OCI-LY1 (cell line): ENCODE measurements at regions not wholly inside any gene's neighbourhood (a gene's known extent, or its start where the extent isn't known, plus 50 kb on each side); places are given as distances from the start of the nearest gene placed in this dataset.

Experiments used
- H2AFZ ChIP-seq: fragments of 200-600 bp; sonication (generic), shearing (Covaris generic); 2 replicates; pipeline ENCODE4 v1.6.0; 2014; ENCODE audit warnings: antibody characterized with exemption, mild to moderate bottlenecking, low read length
- H3F3A ChIP-seq: fragments of 200-600 bp; sonication (generic), shearing (Covaris generic); 2 replicates; pipeline ENCODE4 v1.6.0; 2014; ENCODE audit warnings: mild to moderate bottlenecking, antibody characterized with exemption, low read length, moderate library complexity; ENCODE audit not compliant: insufficient read depth
- H3K27ac ChIP-seq: fragments of 200-600 bp; sonication (generic); 2 replicates; pipeline ENCODE4 v1.5.1; 2014; ENCODE audit warnings: low read length, mixed run types, mild to moderate bottlenecking, low read depth; ENCODE audit not compliant: poor library complexity, severe bottlenecking
- H3K27me3 ChIP-seq: fragments of 200-600 bp; sonication (generic); 2 replicates; pipeline ENCODE4 v1.6.0; 2014; ENCODE audit warnings: antibody characterized with exemption, mild to moderate bottlenecking, low read length, moderate library complexity; ENCODE audit not compliant: insufficient read depth
- H3K36me3 ChIP-seq: fragments of 200-600 bp; sonication (generic); 2 replicates; pipeline ENCODE4 v1.6.1; 2014; ENCODE audit warnings: mild to moderate bottlenecking, antibody characterized with exemption, low read length, moderate library complexity, mixed read lengths; ENCODE audit not compliant: insufficient read depth
- H3K4me1 ChIP-seq: fragments of 200-600 bp; sonication (generic); 2 replicates; pipeline ENCODE4 v1.5.1; 2014; ENCODE audit warnings: mild to moderate bottlenecking, low read length, moderate library complexity; ENCODE audit not compliant: insufficient read depth, severe bottlenecking
- H3K4me2 ChIP-seq: fragments of 200-600 bp; sonication (generic), shearing (Covaris generic); 2 replicates; pipeline ENCODE4 v1.6.1; 2014; ENCODE audit warnings: low read length
- H3K4me3 ChIP-seq: fragments of 200-600 bp; sonication (generic); 2 replicates; pipeline ENCODE4 v1.5.1; 2014; ENCODE audit warnings: low read length, low read depth, mild to moderate bottlenecking, mixed read lengths; ENCODE audit not compliant: poor library complexity, severe bottlenecking
- H3K79me2 ChIP-seq: fragments of 200-600 bp; shearing (Covaris generic); 2 replicates; pipeline ENCODE4 v1.6.1; 2016; ENCODE audit warnings: mixed run types, low read length, mixed read lengths; ENCODE audit not compliant: insufficient read depth
- H3K9ac ChIP-seq: fragments of 200-600 bp; sonication (generic), shearing (Covaris generic); 2 replicates; pipeline ENCODE4 v1.6.1; 2014; ENCODE audit warnings: mild to moderate bottlenecking, low read length, mixed read lengths
- H3K9me2 ChIP-seq: fragments of 200-600 bp; sonication (generic), shearing (Covaris generic); 2 replicates; pipeline ENCODE4 v1.6.1; 2014; ENCODE audit warnings: low read depth, mild to moderate bottlenecking, low read length, mixed read lengths
- H3K9me3 ChIP-seq: fragments of 200-600 bp; shearing (Covaris generic); 2 replicates; pipeline ENCODE4 v1.6.1; 2014; ENCODE audit warnings: low read length, mixed read lengths
- H4K20me1 ChIP-seq: fragments of 200-600 bp; sonication (generic), shearing (Covaris generic); 2 replicates; pipeline ENCODE4 v1.6.0; 2016; ENCODE audit warnings: mild to moderate bottlenecking, low read length; ENCODE audit not compliant: insufficient read depth
- EZH2 ChIP-seq: fragments of 200-600 bp; sonication (generic), shearing (Covaris generic); IDR thresholded peaks from 2 replicates; pipeline ENCODE4 v1.8.0; 2017; ENCODE audit warnings: borderline replicate concordance, mixed run types, mild to moderate bottlenecking, antibody characterized with exemption, low read length, moderate library complexity, mixed read lengths
- TF ChIP-seq, protein P1 (sequence below): fragments of 200-600 bp; sonication (generic), shearing (Covaris generic); IDR thresholded peaks from 2 replicates; pipeline ENCODE4 v1.5.1; 2017; ENCODE audit warnings: mild to moderate bottlenecking, antibody characterized with exemption, low read length, moderate library complexity, mixed read lengths

DNA sequence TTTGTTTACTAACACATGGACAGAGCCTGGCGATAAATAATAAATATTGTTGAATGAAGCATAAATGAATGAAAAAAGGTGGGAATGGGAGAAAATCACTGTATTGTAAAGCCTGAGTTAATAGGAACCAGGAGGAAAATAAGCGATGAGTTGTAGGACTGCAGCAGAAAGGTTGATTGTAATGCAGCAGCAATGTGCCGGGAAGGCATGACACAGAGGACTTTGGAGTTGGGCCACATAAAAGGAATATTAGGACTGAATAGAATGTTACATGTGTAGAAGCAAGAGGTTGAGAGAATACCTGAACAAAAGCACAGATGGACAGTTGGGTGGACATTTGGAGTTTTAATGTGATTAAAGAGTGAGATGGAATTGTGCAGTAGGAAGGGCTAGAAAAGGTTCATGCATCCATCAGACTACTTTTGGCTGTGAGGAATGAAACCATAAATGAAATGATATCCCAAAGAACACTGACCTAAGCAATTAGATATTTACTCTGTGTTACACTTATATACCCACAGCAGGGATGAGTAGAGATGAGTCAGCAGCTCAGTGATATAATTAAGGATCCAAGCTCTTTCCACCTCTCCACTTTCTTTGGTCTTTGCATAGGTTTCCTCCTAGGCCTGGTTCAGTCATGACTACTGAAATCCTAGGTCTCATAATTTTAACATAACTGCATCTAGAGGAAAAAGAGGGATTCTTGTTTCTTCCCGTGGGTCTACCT is 55.4 kb downstream of the CCER1 start:
- Histone ChIP-seq H3K27ac (no peak overlapping the region), H3K9ac (no peak overlapping the region), H3K4me3 (no peak overlapping the region), H3K4me1 (no peaks in the 10 kb centered on the region), H4K20me1 (no peaks in the 10 kb centered on the region), H3K9me3 (no peaks in the 10 kb centered on the region), H2AFZ (no peak overlapping the region), H3F3A (no peaks in the 10 kb centered on the region), H3K79me2 (no peaks in the 10 kb centered on the region), H3K27me3 (no peaks in the 10 kb centered on the region), H3K9me2 (no peaks in the 10 kb centered on the region), H3K4me2 (no peak overlapping the region), H3K36me3 (no peaks in the 10 kb centered on the region)
- TF ChIP-seq EZH2: no peak
- TF ChIP-seq, protein P1, sequence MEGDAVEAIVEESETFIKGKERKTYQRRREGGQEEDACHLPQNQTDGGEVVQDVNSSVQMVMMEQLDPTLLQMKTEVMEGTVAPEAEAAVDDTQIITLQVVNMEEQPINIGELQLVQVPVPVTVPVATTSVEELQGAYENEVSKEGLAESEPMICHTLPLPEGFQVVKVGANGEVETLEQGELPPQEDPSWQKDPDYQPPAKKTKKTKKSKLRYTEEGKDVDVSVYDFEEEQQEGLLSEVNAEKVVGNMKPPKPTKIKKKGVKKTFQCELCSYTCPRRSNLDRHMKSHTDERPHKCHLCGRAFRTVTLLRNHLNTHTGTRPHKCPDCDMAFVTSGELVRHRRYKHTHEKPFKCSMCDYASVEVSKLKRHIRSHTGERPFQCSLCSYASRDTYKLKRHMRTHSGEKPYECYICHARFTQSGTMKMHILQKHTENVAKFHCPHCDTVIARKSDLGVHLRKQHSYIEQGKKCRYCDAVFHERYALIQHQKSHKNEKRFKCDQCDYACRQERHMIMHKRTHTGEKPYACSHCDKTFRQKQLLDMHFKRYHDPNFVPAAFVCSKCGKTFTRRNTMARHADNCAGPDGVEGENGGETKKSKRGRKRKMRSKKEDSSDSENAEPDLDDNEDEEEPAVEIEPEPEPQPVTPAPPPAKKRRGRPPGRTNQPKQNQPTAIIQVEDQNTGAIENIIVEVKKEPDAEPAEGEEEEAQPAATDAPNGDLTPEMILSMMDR: no peak

DNA sequence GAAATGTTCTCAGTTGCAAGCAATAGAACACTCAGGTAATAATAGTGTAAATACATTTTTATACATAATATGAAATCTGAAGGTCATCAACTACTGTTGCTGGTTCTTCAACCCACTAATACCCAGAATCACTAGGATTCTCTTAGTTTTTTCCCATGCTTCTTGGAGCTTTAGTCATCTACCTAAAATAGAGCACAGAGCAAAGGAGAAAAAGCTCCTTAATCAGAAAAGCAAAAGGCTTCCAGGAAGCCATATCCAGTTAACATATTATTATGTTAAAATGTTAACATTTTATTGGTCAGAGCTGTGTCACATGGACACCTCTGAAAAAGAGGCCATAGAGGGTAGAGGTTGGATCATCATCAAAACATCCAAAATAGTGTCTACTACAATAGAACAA is 57.0 kb downstream of the CCER1 start:
- Histone ChIP-seq H3K27me3 (no peaks in the 10 kb centered on the region), H3K4me1 (no peaks in the 10 kb centered on the region), H3F3A (no peaks in the 10 kb centered on the region), H3K4me3 (no peak overlapping the region), H3K4me2 (no peak overlapping the region), H3K9me2 (no peaks in the 10 kb centered on the region), H4K20me1 (no peaks in the 10 kb centered on the region), H3K9me3 (no peaks in the 10 kb centered on the region), H3K27ac (no peak overlapping the region), H3K36me3 (no peaks in the 10 kb centered on the region), H3K9ac (no peak overlapping the region), H3K79me2 (no peaks in the 10 kb centered on the region), H2AFZ (no peak overlapping the region)
- TF ChIP-seq, protein P1: no peak
- no peak for TF ChIP-seq EZH2

DNA sequence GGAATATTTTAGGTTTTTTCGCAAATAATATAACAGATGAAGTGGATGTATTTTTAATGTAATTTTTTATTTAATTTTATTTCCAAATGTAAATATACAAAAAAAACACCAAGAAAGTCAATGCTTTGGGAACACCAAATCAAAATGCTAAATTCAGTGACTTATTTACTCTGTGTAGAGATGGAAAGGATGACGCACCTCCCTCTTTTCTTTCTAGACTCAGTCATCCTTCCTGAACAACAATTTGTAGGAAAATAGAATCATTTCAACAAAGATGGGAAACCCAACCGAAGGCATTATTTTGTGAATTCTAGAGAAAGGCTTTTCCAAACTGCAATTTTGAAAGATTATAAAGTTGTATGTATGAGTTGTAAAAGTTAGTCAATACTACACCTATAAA is 57.7 kb downstream of the CCER1 start:
- H3K9me3 ChIP-seq: no peaks in the 10 kb centered on the region
- H3K4me3 ChIP-seq: no peak overlapping the region
- H3K27me3 ChIP-seq: no peaks in the 10 kb centered on the region
- H3K9me2 ChIP-seq: no peaks in the 10 kb centered on the region
- H2AFZ ChIP-seq: no peak overlapping the region
- no peaks in the 10 kb centered on the region for H3K79me2 ChIP-seq
- H4K20me1 ChIP-seq: no peaks in the 10 kb centered on the region
- H3K4me1 ChIP-seq: no peaks in the 10 kb centered on the region
- TF ChIP-seq, protein P1: no peak
- no peak for TF ChIP-seq EZH2
- no peak overlapping the region for H3K27ac ChIP-seq
- H3F3A ChIP-seq: no peaks in the 10 kb centered on the region
- H3K9ac ChIP-seq: no peak overlapping the region
- H3K36me3 ChIP-seq: no peaks in the 10 kb centered on the region
- no peak overlapping the region for H3K4me2 ChIP-seq
